HG02610 (cell line): ENCODE measurements at regions not wholly inside any gene's neighbourhood (a gene's known extent, or its start where the extent isn't known, plus 50 kb on each side); places are given as distances from the start of the nearest gene placed in this dataset.

Experiments used
- ATAC-seq: cut with Tn5 transposase; IDR thresholded peaks from one replicate; pipeline ENCODE4 v1.9.1; 2021; ENCODE audit warnings: mild to moderate bottlenecking, moderate library complexity; ENCODE audit not compliant: unreplicated experiment

- ATAC-seq = no peak
Observed at GRCh38 chr2:38509947-38510326, 92.8 kb downstream of the HNRNPLL start.

GRCh38 chr2:38509314-38509946, 93.3 kb downstream of the HNRNPLL start:
- ATAC-seq = no peak

GRCh38 chr2:38508311-38509039, 94.3 kb downstream of the HNRNPLL start:
- ATAC-seq = no peak

GRCh38 chr2:38507712-38508111, 95.0 kb downstream of the HNRNPLL start:
- no peak for ATAC-seq

GRCh38 chr2:38505779-38506178, 96.9 kb downstream of the HNRNPLL start:
- no peak for ATAC-seq

GRCh38 chr2:38504169-38504568, 98.6 kb downstream of the HNRNPLL start:
- ATAC-seq = no peak

- no peak for ATAC-seq
Observed at GRCh38 chr2:38502107-38502506, 100.6 kb downstream of the HNRNPLL start.

GRCh38 chr2:38500283-38500634, 102.5 kb downstream of the HNRNPLL start:
- no peak for ATAC-seq

- ATAC-seq = no peak
Observed at GRCh38 chr2:38499548-38500282, 103.0 kb downstream of the HNRNPLL start.

GRCh38 chr2:38498045-38498481, 104.7 kb downstream of the HNRNPLL start:
- ATAC-seq = peak; percentile 92

GRCh38 chr2:38497670-38498037, 105.1 kb downstream of the HNRNPLL start:
- ATAC-seq = no peak

- ATAC-seq = no peak
Observed at GRCh38 chr2:38496927-38497669, 105.6 kb downstream of the HNRNPLL start.

GRCh38 chr2:38495880-38496279, 106.8 kb downstream of the HNRNPLL start:
- ATAC-seq = no peak

- ATAC-seq = no peak
Observed at GRCh38 chr2:38494394-38494793, 108.3 kb downstream of the HNRNPLL start.

GRCh38 chr2:38492042-38492615, 110.6 kb downstream of the HNRNPLL start:
- no peak for ATAC-seq

GRCh38 chr2:38491436-38491835, 111.3 kb downstream of the HNRNPLL start:
- no peak for ATAC-seq

- ATAC-seq = no peak
Observed at GRCh38 chr2:38489846-38490245, 112.8 kb upstream of the ATL2 start.

GRCh38 chr2:38487852-38488251, 110.8 kb upstream of the ATL2 start:
- ATAC-seq = no peak

- no peak for ATAC-seq
Observed at GRCh38 chr2:38486213-38487026, 109.3 kb upstream of the ATL2 start.

GRCh38 chr2:38485734-38486133, 108.7 kb upstream of the ATL2 start:
- peak; percentile 94 for ATAC-seq
